ENCODE measurements at regions not wholly inside any gene's neighbourhood (a gene's known extent, or its start where the extent isn't known, plus 50 kb on each side); places are given as distances from the start of the nearest gene placed in this dataset.

GRCh38 chr13:79637133-79637763 lies 156.3 kb downstream of the NDFIP2 start:
- TF ChIP-seq POLR2A (IDR thresholded peaks at IDR 0.05; ENCODE audit: low read depth, low read length): no peak
- no peak for TF ChIP-seq EGR1 (IDR thresholded peaks at IDR 0.05; ENCODE audit: borderline replicate concordance in 1 of 2, low read depth in 2 of 2, low read length in 2 of 2)
- TF ChIP-seq PAX5 (IDR thresholded peaks at IDR 0.05; ENCODE audit: borderline replicate concordance, low read depth, low read length): no peak
- no peak for TF ChIP-seq KLF5 (IDR thresholded peaks at IDR 0.05; ENCODE audit: partially characterized antibody)
- no peak for TF ChIP-seq ATF3 (IDR thresholded peaks at IDR 0.05; ENCODE audit: borderline replicate concordance, extremely low read depth, low read depth, low read length)
- TF ChIP-seq NR2C1 (IDR thresholded peaks at IDR 0.05): no peak
- no peak for TF ChIP-seq CTCF (IDR thresholded peaks at IDR 0.05 in 2 of 3, conservative IDR thresholded peaks at IDR 0.05 in 1 of 3; ENCODE audit: control insufficient read depth in 2 of 3, extremely low read depth in 1 of 3, insufficient read depth in 1 of 3, low read depth in 3 of 3, low read length in 3 of 3)
- TF ChIP-seq TAF1 (IDR thresholded peaks at IDR 0.05; ENCODE audit: borderline replicate concordance, low read depth, low read length): no peak
- TF ChIP-seq REST (IDR thresholded peaks at IDR 0.05; ENCODE audit: low read depth, low read length): no peak

All from GM12878 (cell line).